A673 (cell line): ENCODE measurements at regions not wholly inside any gene's neighbourhood (a gene's known extent, or its start where the extent isn't known, plus 50 kb on each side); places are given as distances from the start of the nearest gene placed in this dataset.

ENCODE experiments used
- BruUV-seq: library from RNA; stranded (reverse); fragments of 400-500 nt; replicated peaks from 2 replicates; lab custom pipeline; 2021; lab: Mats Ljungman, UMichigan
- CTCF ChIA-PET: fragments of 300-600 bp; sonication (Branson Sonifier 250); formaldehyde crosslinking; loops from one replicate; lab custom pipeline; 2022; ENCODE audit warnings: antibody characterized with exemption; lab: Charles Lee
- POLR2A ChIA-PET: fragments of 300-600 bp; sonication (Branson Sonifier 250); formaldehyde crosslinking; loops from one replicate; lab custom pipeline; 2022; ENCODE audit warnings: antibody characterized with exemption; ENCODE audit not compliant: low non-redundant PET; lab: Charles Lee
- DNase-seq: peaks from one replicate; pipeline ENCODE4 v3.0.0-alpha.2; 2015; ENCODE audit warnings: low spot score
- H3K27ac ChIP-seq: fragments of 200-600 bp; sonication (generic); 2 replicates; pipeline ENCODE4 v1.5.1; 2016; ENCODE audit warnings: mixed run types, low read depth, mild to moderate bottlenecking, mixed read lengths, antibody characterized with exemption, low read length; ENCODE audit not compliant: poor library complexity, severe bottlenecking
- H3K27me3 ChIP-seq: fragments of 200-600 bp; sonication (generic); replicated peaks from 2 replicates; pipeline ENCODE4 v1.6.1; 2017; ENCODE audit warnings: mixed run types, low read depth, mild to moderate bottlenecking, mixed read lengths, antibody characterized with exemption, low read length; ENCODE audit not compliant: insufficient read depth, poor library complexity
- H3K36me3 ChIP-seq: fragments of 200-600 bp; sonication (generic); 2 replicates; pipeline ENCODE4 v1.6.1; 2016; ENCODE audit warnings: mixed run types, mild to moderate bottlenecking, mixed read lengths, antibody characterized with exemption, low read length; ENCODE audit not compliant: insufficient read depth, poor library complexity, severe bottlenecking
- H3K4me1 ChIP-seq: fragments of 200-600 bp; sonication (generic); 2 replicates; pipeline ENCODE4 v1.6.1; 2017; ENCODE audit warnings: mixed run types, mild to moderate bottlenecking, mixed read lengths, antibody characterized with exemption, low read length; ENCODE audit not compliant: insufficient read depth, poor library complexity, severe bottlenecking
- H3K4me3 ChIP-seq: fragments of 200-600 bp; sonication (generic); 2 replicates; pipeline ENCODE4 v1.5.1; 2016; ENCODE audit warnings: low read depth, mixed run types, mild to moderate bottlenecking, mixed read lengths, low read length; ENCODE audit not compliant: poor library complexity, severe bottlenecking
- H3K9me3 ChIP-seq: fragments of 200-600 bp; sonication (generic); 2 replicates; pipeline ENCODE4 v1.6.1; 2016; ENCODE audit warnings: mixed run types, low read depth, mild to moderate bottlenecking, mixed read lengths, antibody characterized with exemption, low read length; ENCODE audit not compliant: poor library complexity, severe bottlenecking
- CTCF ChIP-seq: fragments of 300-800, 200-600 bp; sonication (generic); conservative IDR thresholded peaks from 2 replicates; pipeline ENCODE4 v1.5.1; 2017; ENCODE audit warnings: low read depth, mild to moderate bottlenecking, antibody characterized with exemption, low read length, moderate library complexity, mixed read lengths
- EZH2 ChIP-seq: fragments of 200-600 bp; sonication (generic); IDR thresholded peaks from 2 replicates; pipeline ENCODE4 v1.6.1; 2017; ENCODE audit warnings: borderline replicate concordance, low read depth, mild to moderate bottlenecking, mixed read lengths, antibody characterized with exemption, low read length; ENCODE audit not compliant: poor library complexity, severe bottlenecking
- intact Hi-C: fragments of 100-400 bp; cut with micrococcal nuclease; formaldehyde crosslinking; loops from one replicate; pipeline ENCODE4 v1.10.0; 2022; ENCODE audit not compliant: unreplicated experiment

- DNase-seq, result no peak
- no peak overlapping the region for H3K27ac ChIP-seq
- ChIA-PET POLR2A (no interaction called here), CTCF (no interaction called here)
- H3K9me3 ChIP-seq, result peaks cover 3% of the 10 kb centered on the region
- intact Hi-C loops, result no loop called here
- no peak overlapping the region for H3K4me3 ChIP-seq
- H3K4me1 ChIP-seq, result peaks cover 4% of the 10 kb centered on the region
- no TSS peak for BruUV-seq
- no peaks in the 10 kb centered on the region for H3K27me3 ChIP-seq
- no peak for TF ChIP-seq CTCF
- TF ChIP-seq EZH2, result no peak
- no peaks in the 10 kb centered on the region for H3K36me3 ChIP-seq
Observed at GRCh38 chr7:41837916-41838315, 135.0 kb upstream of the INHBA start.

- CTCF ChIA-PET, result interaction anchor here (0.6 kb wide), 1 partner anchor 30 kb away, joined by 7 read pairs; no protein-coding TSS in a partner anchor
- TF ChIP-seq EZH2, result no peak
- TF ChIP-seq CTCF, result no peak
- Histone ChIP-seq H3K4me3 (no peak overlapping the region), H3K9me3 (peaks cover 15% of the 10 kb centered on the region), H3K36me3 (no peaks in the 10 kb centered on the region), H3K27ac (no peak overlapping the region), H3K27me3 (no peaks in the 10 kb centered on the region), H3K4me1 (peaks cover 4% of the 10 kb centered on the region)
- no TSS peak for BruUV-seq
- DNase-seq, result no peak
- intact Hi-C loops, result no loop called here
- POLR2A ChIA-PET, result no interaction called here
Observed at GRCh38 chr7:41835976-41836530, 133.2 kb upstream of the INHBA start.

GRCh38 chr7:41834805-41835694 is 132.2 kb upstream of the INHBA start:
- no TSS peak for BruUV-seq
- Histone ChIP-seq H3K27me3 (no peaks in the 10 kb centered on the region), H3K27ac (no peak overlapping the region), H3K36me3 (no peaks in the 10 kb centered on the region), H3K4me3 (no peak overlapping the region), H3K4me1 (peaks cover 7% of the 10 kb centered on the region), H3K9me3 (peaks cover 12% of the 10 kb centered on the region)
- ChIA-PET CTCF (no interaction called here), POLR2A (no interaction called here)
- TF ChIP-seq EZH2, result no peak
- TF ChIP-seq CTCF, result no peak
- no peak for DNase-seq
- intact Hi-C loops, result no loop called here
